Gastrocnemius medialis (tissue), 4 donors: ENCODE measurements at regions not wholly inside any gene's neighbourhood (a gene's known extent, or its start where the extent isn't known, plus 50 kb on each side); places are given as distances from the start of the nearest gene placed in this dataset.

Experiments used
- ATAC-seq, 2 donors: fragments of 150-250 bp; one replicate each; pipeline ENCODE4 v1.9.1; 2016
- DNase-seq, 2 donors: peaks; one replicate each; pipeline ENCODE4 v3.0.0-alpha.2; 2019
- H3K27ac ChIP-seq, 4 donors: fragments of 200-600 bp; sonication (generic); 1 replicate in 1 of 4; 2 replicates in 3 of 4; pipeline ENCODE4 v1.5.1; 2016 to 2018; ENCODE audit warnings: mild to moderate bottlenecking in 2 of 4, moderate library complexity in 1 of 4
- H3K27me3 ChIP-seq, 3 donors: fragments of 200-600 bp; sonication (generic) in 2 of 3; 1 replicate in 1 of 3; 2 replicates in 2 of 3; pipeline versions ENCODE4 v1.5.1 to v1.6.0; 2016 to 2019; ENCODE audit warnings: mild to moderate bottlenecking in 1 of 3, moderate library complexity in 1 of 3
- H3K36me3 ChIP-seq, 2 donors: fragments of 200-600 bp; sonication (generic) in 1 of 2; one replicate each; pipeline ENCODE4 v1.5.1; 2017 to 2018
- H3K4me1 ChIP-seq, 2 donors: fragments of 200-600 bp; sonication (generic) in 1 of 2; one replicate each; pipeline ENCODE4 v1.5.1; 2016 to 2017; ENCODE audit warnings: mild to moderate bottlenecking in 2 of 2
- H3K4me3 ChIP-seq, 4 donors: fragments of 200-600 bp; sonication (generic) in 3 of 4; 1 replicate in 1 of 4; 2 replicates in 3 of 4; pipeline ENCODE4 v1.5.1; 2016 to 2019; ENCODE audit warnings: mild to moderate bottlenecking in 2 of 4
- H3K9me3 ChIP-seq, 3 donors: fragments of 200-600 bp; sonication (generic) in 2 of 3; 1 replicate in 1 of 3; 2 replicates in 2 of 3; pipeline ENCODE4 v1.5.1; 2016 to 2019
- CTCF ChIP-seq, 5 experiments: fragments of 450-650 bp in 3 of 5; fragments of 200-600 bp in 2 of 5; sonication (generic) in 2 of 5; IDR thresholded peaks in 4 of 5; conservative IDR thresholded peaks in 1 of 5; 1 replicate in 4 of 5; 2 replicates in 1 of 5; pipeline ENCODE4 v1.5.1; 2016 to 2019; ENCODE audit warnings: antibody characterized with exemption in 5 of 5, mild to moderate bottlenecking in 3 of 5, moderate library complexity in 3 of 5
- POLR2A ChIP-seq, 2 donors: fragments of 450-650 bp; IDR thresholded peaks; one replicate each; pipeline ENCODE4 v1.6.1; 2017; ENCODE audit warnings: antibody characterized with exemption in 2 of 2, mild to moderate bottlenecking in 2 of 2, moderate library complexity in 2 of 2
- in situ Hi-C, 4 donors: fragments of 200-750 bp; cut with MboI; loops; one replicate each; pipeline versions ENCODE4 v1.15.0 to v1.8.0; 2017; ENCODE audit warnings: low sequenced_read_pairs in 4 of 4
- intact Hi-C: fragments of 100-400 bp; cut with DNase I; formaldehyde crosslinking; loops from one replicate; pipeline ENCODE4 v1.15.1; 2023; ENCODE audit warnings: low total_unique reads

DNA sequence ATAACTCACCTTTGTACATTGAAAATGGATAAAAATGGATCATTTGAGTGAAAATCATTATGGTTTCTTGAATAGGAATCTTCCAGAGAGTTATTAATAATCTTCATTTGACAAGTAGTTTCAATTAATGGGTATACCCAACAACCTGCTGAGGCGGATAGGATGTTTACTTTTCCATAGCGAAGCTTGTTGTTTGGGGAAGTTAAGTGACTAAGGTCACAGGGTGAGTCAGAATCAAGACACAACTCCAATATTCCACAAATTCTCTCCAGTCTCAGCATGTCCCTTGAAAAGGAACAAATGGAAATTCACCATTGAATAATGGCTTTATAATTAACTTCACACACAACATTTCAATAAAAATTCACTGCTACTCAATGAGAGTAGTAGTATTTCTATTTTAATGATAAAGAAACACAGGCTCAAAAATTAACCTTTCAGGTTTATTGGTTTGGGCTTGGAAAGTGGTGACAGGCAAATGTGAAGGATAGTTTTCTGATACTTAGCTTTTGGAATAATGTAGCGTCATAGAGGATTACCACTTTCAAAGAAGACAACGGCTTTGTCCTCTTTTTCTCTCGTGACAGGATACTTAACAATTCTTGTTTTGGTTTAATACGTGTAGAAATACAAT lies 211.3 kb downstream of the GPD2 start:
- Histone ChIP-seq H3K36me3 (no peaks in the 10 kb centered on the region), H3K27ac (no peak overlapping the region), H3K4me3 (no peak overlapping the region), H3K9me3 (no peaks in the 10 kb centered on the region), H3K27me3 (no peaks in the 10 kb centered on the region), H3K4me1 (peaks cover 0 to 9% of the 10 kb centered on the region in 2 donors)
- no peak for DNase-seq
- intact Hi-C loops, result no loop called here
- ATAC-seq, result no peak
- in situ Hi-C loops, result no loop called here
- TF ChIP-seq POLR2A (IDR thresholded peaks at IDR 0.05) (no peak), CTCF (IDR thresholded peaks at IDR 0.05 in 4 of 5, conservative IDR thresholded peaks at IDR 0.05 in 1 of 5) (no peak)

DNA sequence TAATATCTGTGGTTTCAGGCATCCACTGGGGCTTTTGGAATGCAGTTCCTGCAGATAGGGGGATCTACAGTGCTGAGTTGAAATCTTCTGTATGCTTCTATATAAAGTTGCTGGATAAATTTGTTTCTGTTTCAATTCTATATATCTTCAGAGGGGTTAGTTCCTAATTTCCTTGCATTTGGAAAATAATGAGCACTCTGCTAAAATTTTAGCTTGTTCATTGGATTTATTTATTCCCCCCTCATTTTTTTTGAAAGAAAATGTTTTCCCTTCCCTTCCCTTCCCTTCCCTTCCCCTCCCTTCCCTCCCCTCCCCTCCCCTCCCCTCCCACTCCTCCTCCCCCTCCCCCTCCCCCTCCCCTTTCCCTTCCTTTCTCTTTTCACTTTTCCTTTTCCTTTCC lies 212.3 kb downstream of the GPD2 start:
- Histone ChIP-seq H3K27me3 (no peaks in the 10 kb centered on the region), H3K9me3 (no peaks in the 10 kb centered on the region), H3K4me3 (no peak overlapping the region), H3K4me1 (peaks cover 0 to 9% of the 10 kb centered on the region in 2 donors), H3K27ac (no peak overlapping the region), H3K36me3 (no peaks in the 10 kb centered on the region)
- in situ Hi-C loops (no loop called here), intact Hi-C loops (no loop called here)
- no peak for TF ChIP-seq CTCF (IDR thresholded peaks at IDR 0.05 in 4 of 5, conservative IDR thresholded peaks at IDR 0.05 in 1 of 5)
- no peak for TF ChIP-seq POLR2A (IDR thresholded peaks at IDR 0.05)
- DNase-seq (no peak), ATAC-seq (no peak)

DNA sequence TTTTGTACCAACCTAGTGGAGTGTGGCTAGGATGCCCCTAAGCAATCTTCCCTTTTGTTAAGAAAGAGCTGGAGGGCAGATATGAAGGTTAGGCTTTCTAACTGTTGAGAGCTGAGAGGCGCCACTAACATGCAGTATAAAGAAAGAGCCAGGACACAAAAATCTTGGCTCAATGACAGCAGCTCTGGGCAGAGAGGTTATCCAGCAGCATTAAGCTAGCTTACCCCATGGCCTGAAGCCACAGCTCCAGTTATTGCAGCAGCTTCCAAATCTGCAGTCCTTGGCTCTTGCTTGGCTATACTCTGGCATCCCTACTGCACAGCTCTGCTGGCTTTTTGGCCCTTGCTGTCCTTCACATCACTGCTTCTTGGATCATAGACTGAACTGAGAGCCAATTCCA lies 213.4 kb downstream of the GPD2 start:
- Histone ChIP-seq H3K9me3 (no peaks in the 10 kb centered on the region), H3K36me3 (no peaks in the 10 kb centered on the region), H3K4me1 (peaks cover 0 to 9% of the 10 kb centered on the region in 2 donors), H3K27ac (no peak overlapping the region), H3K4me3 (no peak overlapping the region), H3K27me3 (no peaks in the 10 kb centered on the region)
- TF ChIP-seq POLR2A (IDR thresholded peaks at IDR 0.05) (no peak), CTCF (IDR thresholded peaks at IDR 0.05 in 4 of 5, conservative IDR thresholded peaks at IDR 0.05 in 1 of 5) (no peak)
- intact Hi-C loops (no loop called here), in situ Hi-C loops (no loop called here)
- peak; percentile 63 to 79 for ATAC-seq
- DNase-seq, result peak in 1 of 2 donors; percentile 35

GRCh38 chr2:156652691-156653090 lies 216.5 kb downstream of the GPD2 start:
- no peak for ATAC-seq
- intact Hi-C loops, result no loop called here
- no peak for DNase-seq
- Histone ChIP-seq H3K27ac (no peak overlapping the region), H3K36me3 (no peaks in the 10 kb centered on the region), H3K4me1 (peaks cover 0 to 9% of the 10 kb centered on the region in 2 donors), H3K4me3 (no peak overlapping the region), H3K9me3 (no peaks in the 10 kb centered on the region), H3K27me3 (no peaks in the 10 kb centered on the region)
- in situ Hi-C loops, result no loop called here
- TF ChIP-seq CTCF (IDR thresholded peaks at IDR 0.05 in 4 of 5, conservative IDR thresholded peaks at IDR 0.05 in 1 of 5), result no peak
- TF ChIP-seq POLR2A (IDR thresholded peaks at IDR 0.05), result no peak

DNA sequence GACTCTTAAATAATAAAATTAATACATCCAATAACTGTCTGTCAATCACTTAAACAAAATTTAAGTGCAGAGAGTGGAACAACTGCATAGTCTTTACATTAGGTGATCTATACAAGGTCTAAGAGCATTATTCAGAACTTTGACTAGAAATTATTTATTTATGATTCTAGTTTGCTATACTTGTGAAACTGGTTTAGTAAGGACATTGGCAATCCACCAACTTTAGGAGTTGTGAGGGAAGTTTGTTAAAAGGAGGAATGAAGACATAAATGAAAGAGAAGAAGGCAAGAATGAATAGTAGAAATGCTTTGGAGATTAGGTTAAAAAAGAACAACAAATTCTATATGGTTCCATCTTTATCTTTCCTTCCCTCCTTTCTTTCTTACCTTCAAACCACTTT lies 217.5 kb downstream of the GPD2 start:
- DNase-seq (no peak), ATAC-seq (no peak)
- intact Hi-C loops, result no loop called here
- H3K4me3 ChIP-seq, result no peak overlapping the region
- H3K9me3 ChIP-seq, result no peaks in the 10 kb centered on the region
- H3K4me1 ChIP-seq, result peaks cover 0 to 9% of the 10 kb centered on the region in 2 donors
- H3K27ac ChIP-seq, result no peak overlapping the region
- H3K27me3 ChIP-seq, result no peaks in the 10 kb centered on the region
- no peaks in the 10 kb centered on the region for H3K36me3 ChIP-seq
- in situ Hi-C loops, result no loop called here
- TF ChIP-seq POLR2A (IDR thresholded peaks at IDR 0.05), result no peak
- TF ChIP-seq CTCF (IDR thresholded peaks at IDR 0.05 in 4 of 5, conservative IDR thresholded peaks at IDR 0.05 in 1 of 5), result no peak
